Activated naive CD8-positive, alpha-beta T cell treated with anti-CD3 and anti-CD28 coated beads, Interleukin-2, amount 50 U/mL, for 16 hours (primary cell): ENCODE measurements at regions not wholly inside any gene's neighbourhood (a gene's known extent, or its start where the extent isn't known, plus 50 kb on each side); places are given as distances from the start of the nearest gene placed in this dataset.
"Not testable (repeated sequence)": the region's sequence is repeated elsewhere in the genome, so short reads cannot be mapped to it uniquely, and the experiment has no call there.

Experiments
- DNase-seq: peaks from one replicate; pipeline ENCODE4 v3.0.0-alpha.2; 2020; ENCODE audit warnings: low read depth, low spot score

GRCh38 chr7:92973293-92973731 lies 136.9 kb upstream of the CDK6 start:
- no peak for DNase-seq

DNA sequence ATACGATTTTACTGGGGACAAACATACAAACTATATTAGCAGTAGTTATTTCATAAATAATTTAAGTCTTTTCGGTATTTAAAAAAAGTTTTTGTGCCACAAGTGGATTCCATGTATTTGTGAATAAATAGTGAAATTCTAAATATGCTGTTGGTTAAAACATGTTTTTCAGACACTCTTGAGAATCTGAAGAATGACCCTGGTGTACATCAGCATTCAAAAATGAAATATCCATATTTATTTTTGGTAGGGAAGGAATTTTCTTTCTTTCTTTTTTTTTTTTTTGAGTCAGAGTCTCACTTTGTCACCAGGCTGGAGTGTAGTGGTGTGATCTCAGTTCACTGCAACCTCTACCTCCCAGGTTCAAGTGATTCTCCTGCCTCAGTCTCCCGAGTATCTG lies 136.1 kb upstream of the CDK6 start:
- DNase-seq = no peak

GRCh38 chr7:92969061-92969460 lies 132.7 kb upstream of the CDK6 start:
- DNase-seq = no peak

- no peak for DNase-seq
Observed at GRCh38 chr7:92968502-92968901, 132.1 kb upstream of the CDK6 start.

GRCh38 chr7:92967238-92967637 lies 130.9 kb upstream of the CDK6 start:
- no peak for DNase-seq

GRCh38 chr7:92964141-92964540 lies 127.8 kb upstream of the CDK6 start:
- no peak for DNase-seq

- no peak for DNase-seq
Observed at GRCh38 chr7:92963566-92963965, 127.2 kb upstream of the CDK6 start.

- no peak for DNase-seq
Observed at GRCh38 chr7:92961961-92962360, 125.6 kb upstream of the CDK6 start.

- no peak for DNase-seq
Observed at GRCh38 chr7:92956575-92956974, 120.2 kb upstream of the CDK6 start.

GRCh38 chr7:92955081-92955480 lies 118.7 kb upstream of the CDK6 start:
- DNase-seq = no peak

- DNase-seq = no peak
Observed at GRCh38 chr7:92953657-92954056, 117.3 kb upstream of the CDK6 start.

- no peak for DNase-seq
Observed at GRCh38 chr7:92949748-92950147, 113.4 kb upstream of the CDK6 start.

- no peak for DNase-seq
Observed at GRCh38 chr7:92945840-92946239, 109.5 kb upstream of the CDK6 start.

DNA sequence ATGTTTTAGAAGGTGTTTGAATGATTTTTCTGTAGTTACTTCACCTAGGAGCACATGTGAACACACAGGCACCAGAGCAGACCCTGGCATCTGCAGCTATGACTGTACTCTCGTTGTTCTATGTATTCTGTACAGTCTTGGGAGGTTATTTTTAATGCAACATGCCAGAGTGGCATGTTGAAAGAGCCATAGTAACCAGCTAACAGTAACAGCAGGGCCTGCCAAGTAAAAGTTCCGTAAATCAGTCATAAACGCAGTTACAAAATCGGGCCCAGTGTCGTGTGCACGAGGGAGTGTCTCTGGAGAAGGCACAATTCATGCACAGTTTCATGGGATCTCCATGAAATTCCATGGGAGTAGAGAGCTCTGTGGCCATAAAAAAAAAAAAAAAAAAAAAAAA lies 108.3 kb upstream of the CDK6 start:
- DNase-seq = no peak

GRCh38 chr7:92942706-92943105 lies 106.3 kb upstream of the CDK6 start:
- DNase-seq = not testable (repeated sequence)

- no peak for DNase-seq
Observed at GRCh38 chr7:92939666-92940360, 103.4 kb upstream of the CDK6 start.

DNA sequence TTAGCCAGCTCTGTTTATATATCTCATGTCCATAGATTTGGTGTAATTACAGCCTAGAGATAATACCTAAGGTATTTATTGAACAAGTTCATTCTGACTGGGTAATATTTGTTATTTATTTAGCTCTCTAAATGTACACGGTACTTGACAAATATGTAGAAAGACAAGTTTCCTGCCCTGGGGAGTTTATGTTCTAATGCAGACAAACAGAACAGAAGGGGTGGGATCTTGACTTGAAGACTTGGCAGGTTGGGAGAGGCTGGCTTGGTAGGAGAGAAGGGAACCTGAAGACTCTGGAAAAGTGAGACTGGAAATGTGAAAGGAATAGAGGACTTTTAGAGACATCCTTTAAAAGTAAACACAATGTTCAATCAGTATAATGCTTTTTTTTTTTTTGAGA lies 97.7 kb upstream of the CDK6 start:
- no peak for DNase-seq

GRCh38 chr7:92932450-92932849 lies 96.1 kb upstream of the CDK6 start:
- DNase-seq = no peak

DNA sequence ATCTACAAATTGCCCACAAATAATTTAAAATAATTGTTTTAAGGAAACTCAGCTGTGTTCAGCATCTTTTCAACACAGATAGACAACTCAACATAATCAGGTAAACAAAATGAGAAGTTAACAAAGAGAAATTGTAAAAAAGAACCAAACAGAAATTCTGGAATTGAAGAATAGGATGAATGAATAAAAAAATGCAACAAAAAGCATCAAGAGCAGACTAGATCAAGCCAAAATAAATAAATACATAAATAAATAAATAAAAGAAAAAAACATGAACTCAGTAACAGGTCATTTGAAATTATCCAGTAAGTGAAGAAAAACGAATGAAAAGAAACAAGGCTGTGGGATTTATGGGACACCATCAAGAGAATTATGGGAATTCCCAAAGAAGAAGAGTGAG lies 94.0 kb upstream of the CDK6 start:
- DNase-seq = no peak

GRCh38 chr7:92926697-92927044 lies 90.3 kb upstream of the CDK6 start:
- DNase-seq = no peak

GRCh38 chr7:92925876-92926696 lies 89.7 kb upstream of the CDK6 start:
- no peak for DNase-seq

DNA sequence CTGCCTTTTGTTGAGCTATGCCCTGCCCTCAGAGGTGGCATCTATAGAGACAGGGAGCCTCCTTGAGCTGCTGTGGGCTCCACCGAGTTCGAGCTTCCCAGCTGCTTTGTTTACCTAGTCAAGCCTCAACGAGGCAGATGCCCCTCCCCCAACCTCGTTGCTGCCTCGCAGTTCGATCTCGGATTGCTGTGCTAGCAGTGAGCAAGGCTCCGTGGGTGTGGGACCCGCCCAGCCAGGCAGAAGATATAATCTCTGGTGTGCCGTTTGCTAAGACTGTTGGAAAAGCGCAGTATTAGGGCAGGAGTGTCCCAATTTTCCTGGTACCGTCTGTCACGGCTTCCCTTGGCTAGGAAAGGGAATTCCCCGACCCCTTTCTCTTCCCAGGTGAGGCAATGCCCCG lies 88.4 kb upstream of the CDK6 start:
- no peak for DNase-seq

DNA sequence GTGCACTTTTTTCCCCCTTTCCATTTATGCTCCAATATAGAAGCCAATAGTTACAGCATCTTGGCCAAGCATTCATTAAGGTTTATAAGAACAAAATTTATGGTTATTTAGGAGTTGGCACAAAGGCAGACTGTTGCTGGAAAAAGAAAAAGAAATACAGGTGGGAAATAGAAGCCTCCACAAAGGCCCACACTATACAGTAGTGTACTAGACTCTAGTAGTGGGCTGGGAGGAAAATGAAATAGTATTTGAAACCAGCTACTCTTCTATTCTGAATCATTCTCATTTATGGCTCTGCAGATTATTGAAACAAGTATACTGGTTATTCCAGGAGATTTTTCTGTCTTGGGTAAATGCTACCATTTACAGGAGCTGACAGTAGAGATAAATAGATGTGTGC lies 80.9 kb upstream of the CDK6 start:
- no peak for DNase-seq
